CD4-positive, alpha-beta T cell (primary cell): ENCODE measurements at regions not wholly inside any gene's neighbourhood (a gene's known extent, or its start where the extent isn't known, plus 50 kb on each side); places are given as distances from the start of the nearest gene placed in this dataset.

Source experiments
- ATAC-seq: fragments of 200-7000 bp; cut with Tn5 transposase; one replicate; pipeline ENCODE4 v1.10.0; 2022; ENCODE audit warnings: mild to moderate bottlenecking; ENCODE audit not compliant: poor library complexity
- CTCF ChIA-PET: fragments of 350-600 bp; sonication (Branson Sonifier 250); formaldehyde crosslinking; loops from one replicate; lab custom pipeline; 2021; ENCODE audit warnings: antibody characterized with exemption, inconsistent platforms; lab: Charles Lee
- POLR2A ChIA-PET: fragments of 350-600 bp; sonication (Branson Sonifier 250); formaldehyde crosslinking; loops from one replicate; lab custom pipeline; 2021; ENCODE audit warnings: antibody characterized with exemption, inconsistent platforms; lab: Charles Lee
- DNase-seq, 14 experiments: peaks; one replicate each; pipeline ENCODE4 v3.0.0-alpha.2; 2013 to 2020; ENCODE audit warnings: mixed read lengths in 2 of 14
- H3K27ac ChIP-seq, 2 donors: one replicate each; pipeline versions ENCODE4 v1.5.1 to v1.7.0; 2013; ENCODE audit warnings: low read length in 2 of 2, low read depth in 1 of 2, mild to moderate bottlenecking in 1 of 2
- H3K27me3 ChIP-seq, 2 experiments: 1 replicate in 1 of 2; 2 replicates in 1 of 2; pipeline versions ENCODE4 v1.6.1 to v1.7.0; 2013; ENCODE audit warnings: low read length in 2 of 2, control low read depth in 1 of 2, mild to moderate bottlenecking in 1 of 2, moderate library complexity in 1 of 2; ENCODE audit not compliant: insufficient read depth in 2 of 2, control insufficient read depth in 1 of 2
- H3K36me3 ChIP-seq: one replicate; pipeline ENCODE4 v1.6.1; 2013; ENCODE audit warnings: low read length, control low read depth; ENCODE audit not compliant: insufficient read depth
- H3K4me1 ChIP-seq: one replicate; pipeline ENCODE4 v1.6.1; 2013; ENCODE audit warnings: low read length, control low read depth; ENCODE audit not compliant: insufficient read depth
- H3K4me3 ChIP-seq: one replicate; pipeline ENCODE4 v1.5.1; 2013; ENCODE audit warnings: mild to moderate bottlenecking, low read length, moderate library complexity
- H3K9me3 ChIP-seq, 2 experiments: 1 replicate in 1 of 2; 2 replicates in 1 of 2; pipeline versions ENCODE4 v1.6.1 to v1.7.0; 2013; ENCODE audit warnings: low read length in 2 of 2, mild to moderate bottlenecking in 2 of 2, control low read depth in 1 of 2, moderate library complexity in 1 of 2; ENCODE audit not compliant: control insufficient read depth in 1 of 2, insufficient read depth in 1 of 2
- H3K27ac Mint-ChIP-seq: one replicate; pipeline ENCODE4 v1.8.0; 2020; ENCODE audit warnings: mixed read lengths
- H3K27me3 Mint-ChIP-seq: one replicate; pipeline ENCODE4 v1.8.0; 2021; ENCODE audit warnings: mixed read lengths
- H3K36me3 Mint-ChIP-seq: one replicate; pipeline ENCODE4 v1.8.0; 2021; ENCODE audit warnings: low read depth, mixed read lengths
- H3K4me1 Mint-ChIP-seq: one replicate; pipeline ENCODE4 v1.8.0; 2021; ENCODE audit warnings: low read depth, mixed read lengths
- H3K4me3 Mint-ChIP-seq: one replicate; pipeline ENCODE4 v1.8.0; 2020; ENCODE audit warnings: mild to moderate bottlenecking, mixed read lengths
- H3K9me3 Mint-ChIP-seq: one replicate; pipeline ENCODE4 v1.8.0; 2020; ENCODE audit warnings: mixed read lengths
- CTCF ChIP-seq: fragments of 200-600 bp; IDR thresholded peaks from one replicate; pipeline ENCODE4 v1.8.0; 2022; ENCODE audit warnings: antibody characterized with exemption, mild to moderate bottlenecking
- intact Hi-C, 2 experiments: fragments of 100-400 bp; cut with DNase I in 1 of 2; cut with micrococcal nuclease in 1 of 2; formaldehyde crosslinking; loops; one replicate each; pipeline versions ENCODE4 v1.15.1 to v1.9.0; 2023 to 2025; cut with DNase I, micrococcal nuclease

- no peak for TF ChIP-seq CTCF
- ChIA-PET CTCF (no interaction called here), POLR2A (no interaction called here)
- ATAC-seq (no peak), DNase-seq (no peak)
- Mint-ChIP-seq H3K4me1 (no peaks in the 10 kb centered on the region), H3K9me3 (no peaks in the 10 kb centered on the region), H3K4me3 (no peak overlapping the region), H3K27me3 (peaks cover 10% of the 10 kb centered on the region), H3K36me3 (peaks cover 29% of the 10 kb centered on the region), H3K27ac (no peak overlapping the region)
- intact Hi-C loops, result no loop called here
- Histone ChIP-seq H3K27me3 (no peaks in the 10 kb centered on the region), H3K9me3 (no peaks in the 10 kb centered on the region), H3K4me3 (no peak overlapping the region), H3K4me1 (no peaks in the 10 kb centered on the region), H3K36me3 (peaks cover 10% of the 10 kb centered on the region), H3K27ac (no peak overlapping the region)
These were observed 230.5 kb downstream of the MIAT start for GRCh38 chr22:26887916-26888315.

DNA sequence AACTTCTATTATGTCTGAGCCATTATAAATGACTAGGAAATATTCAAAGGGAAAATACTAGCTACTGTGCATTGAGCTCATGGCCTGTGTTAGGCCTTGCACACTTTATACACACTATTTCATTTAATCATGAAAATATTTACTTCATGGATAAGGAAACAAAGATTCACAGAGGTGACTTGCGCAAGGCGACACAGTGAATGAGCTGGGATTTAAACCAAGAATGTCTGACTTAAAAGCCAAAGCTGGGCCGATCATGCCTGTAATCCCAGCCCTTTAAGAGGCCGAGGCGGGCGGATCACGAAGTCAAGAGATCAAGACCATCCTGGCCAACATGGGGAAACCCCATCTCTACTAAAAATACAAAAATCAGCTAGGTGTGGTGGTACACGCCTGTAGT, 231.5 kb downstream of the MIAT start:
- POLR2A ChIA-PET, result no interaction called here
- no peak overlapping the region for H3K27ac ChIP-seq
- H3K9me3 Mint-ChIP-seq, result no peaks in the 10 kb centered on the region
- no peak overlapping the region for H3K4me3 Mint-ChIP-seq
- H3K4me1 ChIP-seq, result no peaks in the 10 kb centered on the region
- intact Hi-C loops, result no loop called here
- no peak overlapping the region for H3K4me3 ChIP-seq
- ATAC-seq (no peak), DNase-seq (no peak)
- no peaks in the 10 kb centered on the region for H3K9me3 ChIP-seq
- no peaks in the 10 kb centered on the region for H3K4me1 Mint-ChIP-seq
- no peak for TF ChIP-seq CTCF
- H3K27ac Mint-ChIP-seq, result no peak overlapping the region
- peaks cover 10% of the 10 kb centered on the region for H3K27me3 Mint-ChIP-seq
- CTCF ChIA-PET, result no interaction called here
- peaks cover 20% of the 10 kb centered on the region for H3K36me3 Mint-ChIP-seq
- H3K27me3 ChIP-seq, result peaks cover 0 to 5% of the 10 kb centered on the region in 2 experiments
- peaks cover 8% of the 10 kb centered on the region for H3K36me3 ChIP-seq

DNA sequence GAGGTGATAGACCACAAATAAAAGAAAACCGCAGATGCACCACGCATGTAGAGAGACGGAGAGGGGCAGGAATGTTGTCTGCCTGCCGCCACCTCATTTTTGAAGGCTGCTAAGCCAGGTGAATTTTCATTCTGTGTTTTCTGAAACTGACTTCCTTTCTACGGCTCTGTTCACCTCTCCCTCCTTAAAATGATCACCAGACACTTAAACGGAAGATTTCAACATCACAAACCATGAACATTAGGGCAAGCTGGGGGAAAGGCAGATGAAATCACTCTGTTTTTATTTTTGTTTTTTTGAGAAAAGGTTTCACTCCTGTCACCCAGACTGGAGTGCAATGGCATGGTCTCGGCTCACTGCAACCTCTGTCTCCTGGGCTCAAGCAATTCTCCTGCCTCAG, 232.4 kb downstream of the MIAT start:
- CTCF ChIA-PET, result no interaction called here
- Mint-ChIP-seq H3K4me1 (no peaks in the 10 kb centered on the region), H3K36me3 (peaks cover 11% of the 10 kb centered on the region)

More for the DNA sequence above, 232.4 kb downstream of the MIAT start:
- Histone ChIP-seq H3K27me3 (peaks cover 0 to 5% of the 10 kb centered on the region in 2 experiments), H3K9me3 (no peaks in the 10 kb centered on the region), H3K4me3 (no peak overlapping the region), H3K4me1 (no peaks in the 10 kb centered on the region), H3K27ac (no peak overlapping the region), H3K36me3 (peaks cover 2% of the 10 kb centered on the region)
- Mint-ChIP-seq H3K27ac (no peak overlapping the region), H3K4me3 (no peak overlapping the region), H3K9me3 (no peaks in the 10 kb centered on the region), H3K27me3 (peaks cover 10% of the 10 kb centered on the region)
- POLR2A ChIA-PET, result no interaction called here
- no peak for DNase-seq
- ATAC-seq, result no peak
- no peak for TF ChIP-seq CTCF
- intact Hi-C loops, result no loop called here
